ENCODE measurements at regions not wholly inside any gene's neighbourhood (a gene's known extent, or its start where the extent isn't known, plus 50 kb on each side); places are given as distances from the start of the nearest gene placed in this dataset.

DNA sequence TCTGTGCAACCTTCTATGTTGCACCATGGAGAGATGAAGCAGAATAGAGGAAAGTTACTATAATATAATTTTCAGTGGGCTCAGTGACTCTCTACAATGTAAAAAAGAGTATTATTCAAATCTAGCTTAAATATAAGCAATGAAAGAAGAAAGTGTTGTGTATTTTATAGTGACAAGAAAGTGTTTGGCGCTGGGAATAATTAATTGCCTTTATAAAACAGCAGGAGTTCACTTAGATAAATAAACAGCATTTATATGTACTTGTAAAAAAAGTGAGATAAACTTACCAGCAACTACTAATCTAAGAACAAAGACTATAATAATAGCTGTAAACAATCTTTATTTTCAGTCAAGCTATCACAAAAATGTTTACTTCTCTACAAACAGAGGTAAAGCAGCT lies 488.9 kb upstream of the PCDH10 start:
- TF ChIP-seq, protein P1, sequence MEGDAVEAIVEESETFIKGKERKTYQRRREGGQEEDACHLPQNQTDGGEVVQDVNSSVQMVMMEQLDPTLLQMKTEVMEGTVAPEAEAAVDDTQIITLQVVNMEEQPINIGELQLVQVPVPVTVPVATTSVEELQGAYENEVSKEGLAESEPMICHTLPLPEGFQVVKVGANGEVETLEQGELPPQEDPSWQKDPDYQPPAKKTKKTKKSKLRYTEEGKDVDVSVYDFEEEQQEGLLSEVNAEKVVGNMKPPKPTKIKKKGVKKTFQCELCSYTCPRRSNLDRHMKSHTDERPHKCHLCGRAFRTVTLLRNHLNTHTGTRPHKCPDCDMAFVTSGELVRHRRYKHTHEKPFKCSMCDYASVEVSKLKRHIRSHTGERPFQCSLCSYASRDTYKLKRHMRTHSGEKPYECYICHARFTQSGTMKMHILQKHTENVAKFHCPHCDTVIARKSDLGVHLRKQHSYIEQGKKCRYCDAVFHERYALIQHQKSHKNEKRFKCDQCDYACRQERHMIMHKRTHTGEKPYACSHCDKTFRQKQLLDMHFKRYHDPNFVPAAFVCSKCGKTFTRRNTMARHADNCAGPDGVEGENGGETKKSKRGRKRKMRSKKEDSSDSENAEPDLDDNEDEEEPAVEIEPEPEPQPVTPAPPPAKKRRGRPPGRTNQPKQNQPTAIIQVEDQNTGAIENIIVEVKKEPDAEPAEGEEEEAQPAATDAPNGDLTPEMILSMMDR (IDR thresholded peaks at IDR 0.05; ENCODE audit: borderline replicate concordance, extremely low read depth, low read length, poor library complexity, severe bottlenecking) = no peak
- no peak for TF ChIP-seq EZH2 (IDR thresholded peaks at IDR 0.05; ENCODE audit: borderline replicate concordance, low read depth, low read length, severe bottlenecking)
